ENCODE measurements at regions not wholly inside any gene's neighbourhood (a gene's known extent, or its start where the extent isn't known, plus 50 kb on each side); places are given as distances from the start of the nearest gene placed in this dataset.

GRCh38 chr3:7913283-7913682, 588.3 kb upstream of the LMCD1 start:
- Histone ChIP-seq H3K27me3 (no peaks in the 10 kb centered on the region), H3K27ac (no peak overlapping the region), H3K4me3 (no peak overlapping the region), H3K36me3 (no peaks in the 10 kb centered on the region), H3K9me3 (no peaks in the 10 kb centered on the region), H3K4me1 (no peaks in the 10 kb centered on the region)
- no peak for TF ChIP-seq CTCF (IDR thresholded peaks at IDR 0.05)
- no peak for DNase-seq (ENCODE audit: low spot score)

GRCh38 chr3:7915356-7915755, 586.3 kb upstream of the LMCD1 start:
- H3K27me3 ChIP-seq = no peaks in the 10 kb centered on the region
- no peaks in the 10 kb centered on the region for H3K9me3 ChIP-seq
- TF ChIP-seq CTCF (IDR thresholded peaks at IDR 0.05) = no peak
- no peaks in the 10 kb centered on the region for H3K36me3 ChIP-seq
- no peak for DNase-seq (ENCODE audit: low spot score)
- H3K4me1 ChIP-seq = no peaks in the 10 kb centered on the region
- no peak overlapping the region for H3K27ac ChIP-seq
- no peak overlapping the region for H3K4me3 ChIP-seq

- Histone ChIP-seq H3K9me3 (no peaks in the 10 kb centered on the region), H3K4me3 (no peak overlapping the region), H3K36me3 (no peaks in the 10 kb centered on the region), H3K4me1 (no peaks in the 10 kb centered on the region), H3K27ac (no peak overlapping the region), H3K27me3 (no peaks in the 10 kb centered on the region)
- TF ChIP-seq CTCF (IDR thresholded peaks at IDR 0.05) = no peak
- no peak for DNase-seq (ENCODE audit: low spot score)
Measured at GRCh38 chr3:7917443-7918151, 584.0 kb upstream of the LMCD1 start.

- Histone ChIP-seq H3K27ac (no peak overlapping the region), H3K4me3 (no peak overlapping the region), H3K36me3 (no peaks in the 10 kb centered on the region), H3K27me3 (no peaks in the 10 kb centered on the region), H3K4me1 (no peaks in the 10 kb centered on the region), H3K9me3 (no peaks in the 10 kb centered on the region)
- DNase-seq (ENCODE audit: low spot score) = no peak
- TF ChIP-seq CTCF (IDR thresholded peaks at IDR 0.05) = no peak
Measured at GRCh38 chr3:7920211-7920610, 581.4 kb upstream of the LMCD1 start.

GRCh38 chr3:7924228-7924627, 577.4 kb upstream of the LMCD1 start:
- H3K9me3 ChIP-seq = no peaks in the 10 kb centered on the region
- no peaks in the 10 kb centered on the region for H3K36me3 ChIP-seq
- DNase-seq (ENCODE audit: low spot score) = no peak
- no peak for TF ChIP-seq CTCF (IDR thresholded peaks at IDR 0.05)
- no peaks in the 10 kb centered on the region for H3K4me1 ChIP-seq
- no peaks in the 10 kb centered on the region for H3K27me3 ChIP-seq
- no peak overlapping the region for H3K27ac ChIP-seq
- no peak overlapping the region for H3K4me3 ChIP-seq

- TF ChIP-seq CTCF (IDR thresholded peaks at IDR 0.05) = no peak
- H3K27ac ChIP-seq = no peak overlapping the region
- H3K4me1 ChIP-seq = no peaks in the 10 kb centered on the region
- no peaks in the 10 kb centered on the region for H3K9me3 ChIP-seq
- DNase-seq (ENCODE audit: low spot score) = no peak
- H3K27me3 ChIP-seq = no peaks in the 10 kb centered on the region
- no peak overlapping the region for H3K4me3 ChIP-seq
- no peaks in the 10 kb centered on the region for H3K36me3 ChIP-seq
Measured at GRCh38 chr3:7927015-7927414, 574.6 kb upstream of the LMCD1 start.
